NCI-H2081 treated with DMSO at 0.1 percent for 48 hours (cell line): ENCODE measurements at regions not wholly inside any gene's neighbourhood (a gene's known extent, or its start where the extent isn't known, plus 50 kb on each side); places are given as distances from the start of the nearest gene placed in this dataset.

Experiments
- DNase-seq: peaks from one replicate; lab custom pipeline; 2025; lab: John Stamatoyannopoulos, UW

DNA sequence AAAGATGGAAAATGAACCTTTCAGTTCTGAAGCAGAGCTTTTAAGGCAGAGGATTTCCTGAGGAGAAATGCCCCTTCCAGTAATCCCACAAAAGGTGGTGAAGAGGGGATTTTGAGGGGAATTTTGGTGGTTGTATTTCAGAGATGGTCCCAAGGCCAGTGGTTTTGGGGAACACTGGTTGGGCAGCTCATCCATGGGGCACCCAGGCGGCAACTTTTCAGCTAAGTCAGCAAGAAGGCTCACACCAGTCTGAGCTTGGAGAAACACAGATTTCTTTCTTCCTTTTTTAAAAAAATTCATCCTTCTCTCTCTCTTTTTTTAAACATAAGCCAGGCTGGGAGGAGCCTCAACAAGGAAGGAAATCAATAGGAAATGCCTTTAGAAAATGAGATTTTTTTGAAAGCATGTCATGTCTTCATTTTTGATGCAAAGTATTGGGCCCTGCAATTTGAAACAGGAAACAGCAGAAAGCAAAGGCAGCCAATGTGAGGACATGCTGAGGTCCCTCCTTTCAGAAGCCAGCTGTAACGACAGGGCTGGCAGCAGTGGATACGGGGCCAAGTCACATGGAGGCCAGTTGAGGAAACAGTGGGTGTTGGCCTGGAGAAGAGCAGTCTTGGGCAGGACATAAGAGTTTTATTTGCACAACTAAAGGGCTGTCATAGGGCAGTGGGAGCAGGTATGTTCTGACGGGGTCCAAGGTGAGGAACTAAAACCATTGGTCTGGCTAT lies 155.3 kb upstream of the KLF4 start:
- no peak for DNase-seq

DNA sequence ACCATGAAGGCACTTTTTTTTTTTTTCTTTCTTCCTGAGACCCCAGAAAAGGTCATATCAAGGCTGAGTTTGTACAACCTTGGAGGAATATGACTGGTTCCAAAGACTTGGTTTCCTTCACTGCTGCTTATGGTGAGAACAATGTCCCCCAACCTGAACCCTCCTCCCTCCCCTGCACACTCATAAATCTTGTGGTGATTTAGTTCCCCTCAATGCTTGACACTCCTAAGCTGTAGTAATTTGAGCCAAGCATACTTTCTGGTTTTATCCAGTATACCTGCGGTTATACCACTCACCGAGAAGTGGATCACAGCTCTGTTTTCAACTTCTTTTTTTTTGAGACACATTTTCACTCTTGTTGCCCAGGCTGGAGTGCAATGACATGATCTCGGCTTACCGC lies 149.9 kb upstream of the KLF4 start:
- DNase-seq: no peak

DNA sequence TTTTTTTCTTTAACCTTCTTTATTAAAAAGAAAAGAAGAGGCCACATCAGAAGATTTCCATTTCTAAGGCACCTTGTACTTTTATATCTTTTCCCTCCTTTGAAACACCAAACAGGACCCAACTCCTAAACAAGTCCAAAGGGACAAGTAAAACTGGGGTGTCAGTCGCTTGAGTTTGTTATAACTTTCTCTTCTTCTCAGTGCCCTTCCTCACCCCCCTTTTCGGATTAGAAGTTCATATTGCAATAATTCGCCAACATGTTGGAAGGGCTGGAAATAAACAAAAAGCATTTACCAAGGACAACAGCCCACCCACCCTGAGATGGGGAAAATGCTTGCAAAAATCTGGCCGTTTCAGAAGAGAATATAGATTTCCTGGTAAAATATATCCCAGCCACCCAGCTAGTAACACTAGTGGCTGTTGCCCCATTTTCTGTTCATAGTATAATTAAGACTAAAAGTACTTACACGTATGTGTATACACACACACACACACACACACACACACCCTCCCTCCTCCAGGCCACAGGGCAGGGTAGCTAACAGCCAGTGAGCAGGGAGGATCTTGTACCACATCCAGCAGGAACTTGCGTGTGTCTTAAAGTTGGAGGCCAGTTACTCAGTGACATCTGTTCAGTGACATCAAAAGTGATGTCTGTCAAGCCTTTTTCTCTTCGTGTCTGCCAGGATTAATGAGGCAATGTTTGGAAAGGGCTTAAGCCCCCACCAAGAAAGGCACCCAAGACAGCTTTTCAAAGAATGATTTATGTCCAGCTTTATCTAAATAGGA lies 149.1 kb upstream of the KLF4 start:
- DNase-seq: no peak

DNA sequence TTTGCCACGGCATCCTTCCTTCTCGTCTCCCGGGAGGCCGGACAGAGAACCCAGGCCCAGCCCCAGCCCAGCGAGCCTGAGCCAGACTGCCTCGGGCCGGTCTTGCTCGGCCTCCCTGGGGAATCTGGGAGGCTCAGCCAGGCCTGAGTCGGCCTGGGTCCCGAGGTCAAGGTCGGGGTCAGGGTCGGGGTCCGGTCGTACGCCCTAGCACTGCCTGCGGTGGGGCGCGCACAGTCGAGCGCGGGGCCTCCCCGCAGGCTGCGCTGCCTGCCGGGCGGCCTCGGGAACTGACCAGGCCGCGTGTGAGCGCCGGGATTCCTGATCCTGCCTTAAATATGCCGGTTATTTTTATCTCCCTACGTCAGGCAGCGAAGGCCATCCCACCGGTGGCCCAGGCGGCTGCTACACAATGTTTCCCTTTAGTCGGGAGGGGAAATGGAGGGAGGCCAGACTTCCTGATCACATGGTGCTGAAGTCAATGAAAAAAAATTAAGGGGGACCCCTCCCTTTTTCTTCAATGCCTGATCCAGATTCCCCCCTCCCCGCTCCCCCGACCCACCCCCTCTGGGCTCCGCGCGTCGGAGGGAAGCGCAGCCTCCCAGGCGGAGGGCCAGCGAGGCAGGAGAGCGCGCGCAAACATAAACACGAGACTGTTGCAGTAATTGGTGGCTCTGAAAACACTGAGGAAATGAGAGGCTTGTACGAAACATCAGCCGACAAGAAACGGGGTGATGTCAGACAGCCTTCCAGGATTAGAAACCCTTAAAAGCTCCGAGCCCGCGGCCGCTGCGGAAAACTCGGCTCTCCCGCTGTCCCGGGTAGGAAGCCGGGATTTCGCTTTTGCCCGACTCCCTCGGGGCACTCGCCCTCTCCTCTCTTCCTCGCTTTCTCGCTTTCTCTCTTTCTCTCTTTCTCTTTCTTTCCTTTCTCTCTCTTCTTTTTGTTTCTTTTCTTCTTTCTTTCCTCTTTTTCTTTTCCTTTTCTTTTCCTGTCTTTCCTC lies 148.2 kb upstream of the KLF4 start:
- no peak for DNase-seq

GRCh38 chr9:107636571-107637381 lies 147.2 kb upstream of the KLF4 start:
- DNase-seq: no peak

DNA sequence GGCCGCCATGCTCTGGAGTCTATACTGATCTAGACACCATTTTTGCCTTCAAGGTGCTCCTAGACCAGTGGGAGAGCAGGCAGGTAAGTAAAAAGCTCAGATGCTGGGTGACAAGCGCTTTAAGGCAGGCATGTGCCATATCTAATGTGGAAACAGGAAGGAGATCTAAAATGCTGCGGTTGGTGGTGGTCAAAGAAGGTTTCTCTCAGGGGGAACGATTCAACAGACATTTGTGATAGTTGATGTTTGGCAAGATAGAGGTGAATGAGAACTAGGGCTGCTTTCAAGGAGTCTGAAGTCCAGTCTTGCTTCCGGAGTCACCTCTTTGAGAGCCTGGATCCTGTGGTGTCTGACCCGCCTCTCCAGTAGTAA lies 146.2 kb upstream of the KLF4 start:
- no peak for DNase-seq

- no peak for DNase-seq
Measured at GRCh38 chr9:107635101-107635802, 145.7 kb upstream of the KLF4 start.

DNA sequence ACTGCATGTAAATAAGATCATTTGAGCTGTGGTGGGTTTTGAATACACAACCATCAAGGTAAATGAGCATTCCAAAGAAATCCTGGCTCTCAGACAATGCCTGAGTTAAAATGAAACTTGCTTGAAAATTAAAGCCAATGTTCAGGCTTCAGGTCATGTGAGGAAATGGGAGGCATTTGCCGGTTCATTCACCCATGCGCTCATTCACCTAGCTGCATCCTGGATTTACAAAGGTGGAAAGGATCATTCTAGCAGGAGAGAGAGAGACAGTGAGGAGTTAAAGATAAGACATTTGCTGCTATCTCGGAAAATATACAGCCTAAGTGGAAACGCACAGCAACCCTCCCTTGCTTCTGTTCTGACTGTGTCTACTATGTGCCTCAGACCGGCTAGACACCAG lies 143.8 kb upstream of the KLF4 start:
- DNase-seq: no peak

DNA sequence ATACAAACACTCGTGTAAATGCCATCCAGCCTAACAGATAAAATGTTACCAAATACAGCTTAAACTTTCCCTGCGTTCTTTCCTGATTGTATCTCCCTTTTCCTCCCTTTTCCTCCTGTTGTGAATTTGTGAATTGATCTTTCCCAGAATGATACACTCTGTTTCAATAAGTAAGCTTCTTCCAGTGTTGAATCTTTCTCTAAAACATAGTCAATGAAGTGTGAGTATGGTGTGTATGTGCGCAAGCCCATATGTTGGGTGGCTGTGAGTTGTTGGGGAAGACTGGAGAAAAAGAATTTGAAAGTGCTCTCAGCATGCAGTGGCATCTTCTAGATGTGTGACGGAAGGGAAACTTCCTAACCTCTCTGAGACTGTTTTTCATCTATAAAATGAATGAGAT lies 143.1 kb upstream of the KLF4 start:
- DNase-seq: no peak

GRCh38 chr9:107632216-107632615 lies 142.6 kb upstream of the KLF4 start:
- no peak for DNase-seq

DNA sequence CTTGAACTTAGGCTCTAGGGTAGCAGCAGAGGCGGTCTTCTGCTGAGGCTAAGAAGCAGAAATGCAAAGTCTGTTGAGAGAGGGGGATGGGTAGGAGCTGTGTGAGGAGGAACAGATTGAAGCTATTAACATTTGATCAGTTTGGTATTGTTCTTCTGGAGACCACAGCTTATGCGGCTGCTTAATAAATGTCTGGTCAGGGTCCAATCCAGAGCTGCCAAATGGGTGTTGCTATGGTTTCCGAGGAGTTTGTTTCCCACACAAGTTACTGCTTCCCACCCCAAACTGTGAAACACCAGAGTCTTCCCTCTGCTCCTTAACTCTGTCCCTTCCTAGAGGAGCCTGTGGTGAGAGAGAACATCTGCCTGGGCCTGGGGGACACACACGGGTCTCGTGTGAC lies 142.2 kb upstream of the KLF4 start:
- no peak for DNase-seq

DNA sequence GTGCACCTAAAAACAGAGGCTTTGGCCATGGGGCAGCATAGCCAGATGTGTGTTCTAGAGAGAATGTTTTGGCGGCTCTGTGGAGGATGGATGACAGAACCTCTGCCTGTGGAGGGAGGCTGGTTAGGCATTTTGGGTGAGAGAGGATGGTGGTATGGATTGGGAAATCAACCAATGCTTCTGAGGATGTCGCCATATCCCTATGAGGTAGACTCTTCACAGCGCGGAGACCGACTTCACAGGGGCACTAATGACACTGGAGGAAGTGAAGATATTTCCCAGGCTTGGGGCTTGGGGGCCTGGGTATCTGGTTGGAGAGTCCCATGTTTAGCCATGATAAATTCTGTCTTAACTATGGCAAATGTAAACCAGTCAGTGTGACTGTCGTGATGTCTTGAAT lies 140.6 kb upstream of the KLF4 start:
- no peak for DNase-seq

DNA sequence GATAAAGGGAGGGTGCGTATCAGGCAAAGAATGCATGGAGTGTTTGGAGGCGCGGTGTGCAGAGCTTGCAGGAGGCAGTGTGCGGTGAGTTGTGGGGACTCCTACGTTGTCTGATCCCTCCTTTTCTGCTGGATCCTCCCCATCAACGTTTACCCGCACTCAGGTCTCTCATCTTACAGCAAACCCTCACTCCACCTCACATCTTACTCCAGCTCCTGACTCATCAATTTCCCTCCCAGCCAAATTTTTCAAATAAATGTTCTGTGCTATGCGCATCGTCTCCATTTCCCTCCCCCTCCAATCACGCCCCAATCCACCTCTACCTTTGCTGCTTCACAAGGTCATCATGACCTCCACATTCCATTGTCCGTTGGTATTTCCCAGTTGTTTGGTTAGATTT lies 138.9 kb upstream of the KLF4 start:
- DNase-seq: no peak

DNA sequence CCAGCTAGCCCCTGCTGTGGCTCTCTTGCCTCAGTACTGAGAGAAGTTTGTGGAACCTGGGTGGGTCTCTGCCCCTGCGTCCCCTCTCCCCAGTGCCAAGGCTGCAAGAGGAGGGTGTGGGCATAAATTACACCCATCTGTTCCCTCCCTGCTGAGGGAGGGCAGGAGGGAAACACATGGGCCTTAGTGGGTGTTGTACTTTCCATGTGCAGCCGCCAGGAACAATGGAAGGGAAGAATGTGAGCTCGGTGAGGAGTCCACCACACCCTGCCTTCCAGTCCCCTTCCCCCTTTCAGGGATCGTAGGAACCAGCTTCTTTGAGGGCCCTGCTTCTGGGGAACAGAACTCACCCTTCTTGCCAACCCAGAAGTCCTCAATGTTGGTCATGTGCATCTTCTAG lies 138.2 kb upstream of the KLF4 start:
- no peak for DNase-seq

GRCh38 chr9:107626118-107626517 lies 136.5 kb upstream of the KLF4 start:
- no peak for DNase-seq

DNA sequence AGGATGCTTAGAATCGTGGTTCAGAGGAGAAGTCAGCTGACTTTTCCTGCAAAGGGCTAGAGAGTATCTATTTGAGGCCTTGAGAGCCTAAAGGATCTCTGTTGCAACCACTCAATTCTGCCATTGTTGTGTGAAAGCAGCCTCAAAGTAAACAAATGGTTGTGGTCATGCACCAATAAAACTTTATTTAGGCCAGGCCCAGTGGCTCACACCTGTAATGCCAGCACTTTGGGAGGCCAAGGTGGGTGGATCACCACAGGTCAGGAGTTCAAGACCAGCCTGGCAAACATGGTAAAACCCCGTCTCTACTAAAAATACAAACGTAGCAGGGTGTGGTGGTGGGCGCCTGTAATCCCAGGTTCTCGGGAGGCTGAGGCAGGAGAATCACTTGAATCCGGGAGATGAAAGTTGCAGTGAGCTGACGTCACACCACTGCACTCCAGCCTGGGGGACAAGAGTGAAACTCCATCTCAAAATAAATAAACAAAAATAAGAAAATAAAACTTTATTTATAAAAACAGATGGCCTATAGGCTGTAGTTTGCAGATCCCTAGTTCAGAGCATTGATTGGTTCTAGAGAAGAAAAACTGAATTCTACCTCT lies 135.9 kb upstream of the KLF4 start:
- no peak for DNase-seq

DNA sequence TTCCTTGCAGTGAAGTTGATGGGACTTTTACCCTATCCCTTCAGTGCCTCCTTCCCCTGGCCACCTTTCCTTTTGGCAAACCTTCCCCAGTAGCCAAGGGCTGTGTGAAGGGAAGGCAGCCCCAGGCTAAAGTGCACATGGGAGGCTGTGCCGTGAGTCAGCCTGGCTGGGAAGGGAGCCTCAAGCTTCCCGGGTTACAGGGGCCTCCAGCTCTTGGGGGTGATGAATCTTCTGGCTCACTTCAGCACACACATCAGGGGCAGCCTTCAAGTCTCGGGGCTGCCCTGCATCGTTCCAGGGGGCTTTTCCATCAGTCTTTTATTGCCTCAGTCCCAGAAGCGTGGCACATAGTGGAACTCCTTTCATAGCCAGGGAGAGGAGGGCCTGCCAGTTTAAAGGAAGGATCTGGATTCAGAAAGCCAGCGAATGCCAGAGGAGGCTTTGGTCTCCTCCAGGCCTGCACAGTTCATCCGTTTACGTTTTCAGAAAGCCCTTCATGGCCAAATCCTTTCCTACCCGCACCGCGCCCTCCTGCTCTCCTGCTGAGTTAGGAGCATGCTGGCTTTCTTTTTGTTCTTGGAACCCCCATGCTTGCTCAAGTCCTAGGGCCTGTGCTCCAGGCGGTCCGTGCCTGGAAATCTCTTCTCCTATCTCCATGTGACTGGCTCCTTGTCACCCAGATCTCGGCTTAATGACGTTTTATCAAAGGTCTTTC lies 134.8 kb upstream of the KLF4 start:
- no peak for DNase-seq

DNA sequence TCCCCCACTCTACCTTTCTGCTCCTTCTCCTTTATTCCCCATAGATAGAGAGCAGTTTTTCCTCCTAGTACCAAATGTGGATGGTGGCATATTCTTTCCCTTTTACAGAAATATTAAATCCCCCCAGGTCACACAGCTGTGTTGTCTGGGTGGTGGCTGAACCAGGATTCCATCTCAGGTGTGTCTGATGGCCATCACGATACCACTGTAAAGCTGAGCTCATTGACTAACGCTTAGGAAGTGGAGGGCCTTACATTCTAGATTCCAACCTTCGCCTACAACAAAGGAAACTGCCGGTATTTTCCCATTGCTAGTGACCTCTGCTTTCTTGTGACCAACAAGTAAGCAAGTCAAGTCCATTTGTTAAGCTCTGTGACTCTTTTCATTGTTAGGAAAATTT lies 131.9 kb upstream of the KLF4 start:
- DNase-seq: no peak

DNA sequence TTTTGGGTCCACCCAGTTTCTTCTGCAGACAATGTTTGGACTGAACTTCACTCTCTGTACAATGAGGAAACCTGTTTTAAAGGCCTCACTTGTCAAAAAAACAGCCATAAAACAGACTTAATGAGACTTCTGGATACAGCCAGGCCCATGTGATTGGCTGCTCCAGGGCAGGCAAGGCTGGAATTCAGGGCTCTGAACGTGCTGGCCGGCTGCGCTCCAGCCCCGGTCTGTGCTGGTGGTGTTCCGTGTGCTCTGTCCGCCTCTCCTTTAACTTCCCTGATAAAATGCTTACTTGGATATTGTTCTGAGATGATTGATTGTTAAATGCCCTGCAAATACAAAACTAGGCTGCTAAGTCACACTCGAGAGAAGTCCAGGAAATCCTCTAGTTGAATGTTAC lies 131.2 kb upstream of the KLF4 start:
- DNase-seq: no peak

- DNase-seq: no peak
Measured at GRCh38 chr9:107620236-107620635, 130.7 kb upstream of the KLF4 start.
